ENCODE measurements at regions not wholly inside any gene's neighbourhood (a gene's known extent, or its start where the extent isn't known, plus 50 kb on each side); places are given as distances from the start of the nearest gene placed in this dataset.
A peak's percentile ranks its signal among the peaks of the same experiment; 100 is the strongest.

DNA sequence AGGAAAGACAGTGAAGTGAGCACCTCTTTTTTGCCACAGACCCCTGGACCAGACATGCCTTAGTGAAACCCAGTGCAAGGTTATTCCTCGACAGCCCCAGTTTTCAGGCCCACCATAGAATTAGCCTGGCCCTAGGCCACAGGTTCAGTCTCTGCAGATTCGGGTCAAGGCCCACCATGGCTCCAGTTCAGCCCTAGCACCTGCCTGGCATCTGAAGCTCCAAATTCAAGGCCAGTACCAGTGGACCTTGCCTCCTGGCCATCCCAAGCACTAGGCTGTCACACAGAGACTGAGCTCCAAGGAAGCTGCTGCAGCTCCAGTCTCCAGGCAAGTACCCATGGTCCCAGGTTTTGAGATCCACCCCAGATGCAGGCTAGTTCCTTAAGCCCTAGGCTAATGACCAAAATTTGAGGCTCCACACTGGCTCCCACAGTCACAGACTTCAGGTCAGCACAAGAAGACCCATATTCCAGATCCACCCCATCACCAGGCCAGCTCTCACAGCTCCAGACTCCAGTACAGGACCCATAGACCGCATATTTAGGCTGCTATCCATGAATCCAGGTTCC is 877.5 kb upstream of the ADGRB3 start:
- H3K9ac ChIP-seq (ENCODE audit: low read length in 3 of 3), result no peak overlapping the region
- TF ChIP-seq, protein P1, sequence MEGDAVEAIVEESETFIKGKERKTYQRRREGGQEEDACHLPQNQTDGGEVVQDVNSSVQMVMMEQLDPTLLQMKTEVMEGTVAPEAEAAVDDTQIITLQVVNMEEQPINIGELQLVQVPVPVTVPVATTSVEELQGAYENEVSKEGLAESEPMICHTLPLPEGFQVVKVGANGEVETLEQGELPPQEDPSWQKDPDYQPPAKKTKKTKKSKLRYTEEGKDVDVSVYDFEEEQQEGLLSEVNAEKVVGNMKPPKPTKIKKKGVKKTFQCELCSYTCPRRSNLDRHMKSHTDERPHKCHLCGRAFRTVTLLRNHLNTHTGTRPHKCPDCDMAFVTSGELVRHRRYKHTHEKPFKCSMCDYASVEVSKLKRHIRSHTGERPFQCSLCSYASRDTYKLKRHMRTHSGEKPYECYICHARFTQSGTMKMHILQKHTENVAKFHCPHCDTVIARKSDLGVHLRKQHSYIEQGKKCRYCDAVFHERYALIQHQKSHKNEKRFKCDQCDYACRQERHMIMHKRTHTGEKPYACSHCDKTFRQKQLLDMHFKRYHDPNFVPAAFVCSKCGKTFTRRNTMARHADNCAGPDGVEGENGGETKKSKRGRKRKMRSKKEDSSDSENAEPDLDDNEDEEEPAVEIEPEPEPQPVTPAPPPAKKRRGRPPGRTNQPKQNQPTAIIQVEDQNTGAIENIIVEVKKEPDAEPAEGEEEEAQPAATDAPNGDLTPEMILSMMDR (IDR thresholded peaks at IDR 0.05; ENCODE audit: borderline replicate concordance, extremely low read depth, insufficient read depth), result no peak
- H3K27me3 ChIP-seq (ENCODE audit: control insufficient read depth, insufficient read depth, low read length), result no peaks in the 10 kb centered on the region
- H3K4me3 ChIP-seq (ENCODE audit: low read length in 3 of 3), result no peak overlapping the region
- no peaks in the 10 kb centered on the region for H3K9me3 ChIP-seq (ENCODE audit: control insufficient read depth in 2 of 3, insufficient read depth in 1 of 3, low read length in 3 of 3)
- no peak for FAIRE-seq
- DNase-seq, result peak in 1 of 5 donors; percentile 37
- H3K36me3 ChIP-seq (ENCODE audit: control insufficient read depth in 2 of 3, insufficient read depth in 3 of 3, low read length in 3 of 3), result no peaks in the 10 kb centered on the region
- H3K27ac ChIP-seq (ENCODE audit: low read depth in 2 of 2, low read length in 2 of 2), result no peak overlapping the region
- no peaks in the 10 kb centered on the region for H3K4me1 ChIP-seq (ENCODE audit: control insufficient read depth in 2 of 3, insufficient read depth in 2 of 3, low read depth in 1 of 3, low read length in 3 of 3)
- intact Hi-C loops (cut with DNase I), result no loop called here

DNA sequence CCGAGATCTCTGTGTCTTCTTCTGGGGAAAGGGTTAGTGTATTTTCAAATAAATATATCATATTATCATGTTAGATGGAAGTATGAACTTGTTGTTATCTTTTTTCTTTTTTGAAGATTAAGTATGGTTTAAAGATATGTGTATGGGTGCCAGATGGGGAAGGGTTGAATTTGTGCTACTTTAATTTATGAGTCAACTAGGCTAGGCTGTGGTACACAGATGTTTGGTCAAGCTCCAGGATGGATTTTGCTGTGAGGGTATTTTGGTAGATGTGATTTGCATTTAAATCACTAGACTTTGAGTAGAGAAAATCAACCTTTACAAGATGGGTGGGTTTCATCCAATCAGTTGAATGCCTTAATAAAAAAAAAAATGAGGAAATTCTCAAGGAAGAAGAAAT is 886.6 kb upstream of the ADGRB3 start:
- DNase-seq (no peak), FAIRE-seq (no peak)
- no peak overlapping the region for H3K4me3 ChIP-seq (ENCODE audit: low read length in 3 of 3)
- H3K27me3 ChIP-seq (ENCODE audit: control insufficient read depth, insufficient read depth, low read length), result no peaks in the 10 kb centered on the region
- H3K27ac ChIP-seq (ENCODE audit: low read depth in 2 of 2, low read length in 2 of 2), result no peak overlapping the region
- no peaks in the 10 kb centered on the region for H3K9me3 ChIP-seq (ENCODE audit: control insufficient read depth in 2 of 3, insufficient read depth in 1 of 3, low read length in 3 of 3)
- H3K9ac ChIP-seq (ENCODE audit: low read length in 3 of 3), result no peak overlapping the region
- H3K36me3 ChIP-seq (ENCODE audit: control insufficient read depth in 2 of 3, insufficient read depth in 3 of 3, low read length in 3 of 3), result no peaks in the 10 kb centered on the region
- H3K4me1 ChIP-seq (ENCODE audit: control insufficient read depth in 2 of 3, insufficient read depth in 2 of 3, low read depth in 1 of 3, low read length in 3 of 3), result no peaks in the 10 kb centered on the region
- TF ChIP-seq, protein P1 (IDR thresholded peaks at IDR 0.05; ENCODE audit: borderline replicate concordance, extremely low read depth, insufficient read depth), result no peak
- intact Hi-C loops (cut with DNase I), result no loop called here

DNA sequence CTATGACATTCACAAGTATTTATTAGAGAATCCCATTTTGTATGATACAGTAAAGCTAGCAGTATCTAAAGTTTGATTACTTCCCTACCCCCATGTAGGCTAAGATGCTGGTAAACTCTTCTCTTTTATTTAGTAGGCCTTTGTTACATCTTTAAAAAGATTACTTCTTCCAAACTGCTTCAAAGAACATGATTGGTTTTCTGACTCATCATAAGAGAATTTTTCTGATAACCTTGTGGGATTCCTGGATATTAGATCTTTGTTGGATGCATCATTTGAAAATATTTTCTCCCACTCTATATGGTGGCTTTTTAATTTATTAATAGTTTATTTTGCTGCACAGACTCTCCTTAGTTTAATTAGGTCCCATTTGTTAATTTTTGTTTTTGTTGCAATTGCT is 898.3 kb upstream of the ADGRB3 start:
- Histone ChIP-seq H3K9ac (ENCODE audit: low read length in 3 of 3) (no peak overlapping the region), H3K9me3 (ENCODE audit: control insufficient read depth in 2 of 3, insufficient read depth in 1 of 3, low read length in 3 of 3) (no peaks in the 10 kb centered on the region), H3K4me3 (ENCODE audit: low read length in 3 of 3) (no peak overlapping the region), H3K4me1 (ENCODE audit: control insufficient read depth in 2 of 3, insufficient read depth in 2 of 3, low read depth in 1 of 3, low read length in 3 of 3) (no peaks in the 10 kb centered on the region), H3K27ac (ENCODE audit: low read depth in 2 of 2, low read length in 2 of 2) (no peak overlapping the region), H3K27me3 (ENCODE audit: control insufficient read depth, insufficient read depth, low read length) (no peaks in the 10 kb centered on the region), H3K36me3 (ENCODE audit: control insufficient read depth in 2 of 3, insufficient read depth in 3 of 3, low read length in 3 of 3) (no peaks in the 10 kb centered on the region)
- DNase-seq (no peak), FAIRE-seq (no peak)
- intact Hi-C loops (cut with DNase I), result no loop called here
- TF ChIP-seq, protein P1 (IDR thresholded peaks at IDR 0.05; ENCODE audit: borderline replicate concordance, extremely low read depth, insufficient read depth), result no peak

DNA sequence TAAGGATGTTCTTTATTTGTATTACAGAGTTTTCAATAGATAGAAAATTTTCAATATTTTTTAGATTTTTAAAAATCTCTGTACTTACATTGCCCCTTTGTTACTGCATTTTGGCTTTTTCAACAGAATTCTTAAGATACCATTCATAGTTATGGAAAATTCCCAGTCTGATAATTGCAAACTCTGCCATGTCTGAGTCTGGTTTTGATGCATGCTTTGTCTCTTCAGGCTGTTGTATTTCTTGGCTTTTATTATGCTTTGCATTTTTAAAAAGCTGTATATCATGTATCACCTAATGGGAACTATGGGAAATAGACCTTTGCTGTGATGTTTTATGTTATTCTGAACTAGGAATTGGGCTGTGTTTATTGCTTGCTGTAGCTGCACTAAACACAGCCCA is 898.9 kb upstream of the ADGRB3 start:
- Histone ChIP-seq H3K27ac (ENCODE audit: low read depth in 2 of 2, low read length in 2 of 2) (no peak overlapping the region), H3K27me3 (ENCODE audit: control insufficient read depth, insufficient read depth, low read length) (no peaks in the 10 kb centered on the region), H3K9me3 (ENCODE audit: control insufficient read depth in 2 of 3, insufficient read depth in 1 of 3, low read length in 3 of 3) (no peaks in the 10 kb centered on the region), H3K36me3 (ENCODE audit: control insufficient read depth in 2 of 3, insufficient read depth in 3 of 3, low read length in 3 of 3) (no peaks in the 10 kb centered on the region), H3K4me3 (ENCODE audit: low read length in 3 of 3) (no peak overlapping the region), H3K9ac (ENCODE audit: low read length in 3 of 3) (no peak overlapping the region), H3K4me1 (ENCODE audit: control insufficient read depth in 2 of 3, insufficient read depth in 2 of 3, low read depth in 1 of 3, low read length in 3 of 3) (no peaks in the 10 kb centered on the region)
- FAIRE-seq, result no peak
- TF ChIP-seq, protein P1 (IDR thresholded peaks at IDR 0.05; ENCODE audit: borderline replicate concordance, extremely low read depth, insufficient read depth), result no peak
- no peak for DNase-seq
- intact Hi-C loops (cut with DNase I), result no loop called here
